HEK293 (cell line): ENCODE measurements at regions not wholly inside any gene's neighbourhood (a gene's known extent, or its start where the extent isn't known, plus 50 kb on each side); places are given as distances from the start of the nearest gene placed in this dataset.

Experiments used
- CTCF ChIP-seq: fragments of 450-650 bp; formaldehyde crosslinking; IDR thresholded peaks from 2 replicates; pipeline ENCODE4 v1.5.1; 2016; ENCODE audit warnings: missing biosample characterization, missing genetic modification characterization
- ZBTB21 ChIP-seq: fragments of 450-650 bp; formaldehyde crosslinking; IDR thresholded peaks from 2 replicates; pipeline ENCODE4 v1.5.1; 2017; ENCODE audit warnings: missing biosample characterization, missing genetic modification characterization
- ZNF580 ChIP-seq: fragments of 450-650 bp; formaldehyde crosslinking; IDR thresholded peaks from 2 replicates; pipeline ENCODE4 v1.5.1; 2016; ENCODE audit warnings: missing biosample characterization, missing genetic modification characterization
- ZNF670 ChIP-seq: fragments of 450-650 bp; formaldehyde crosslinking; IDR thresholded peaks from 2 replicates; pipeline ENCODE4 v1.5.1; 2016; ENCODE audit warnings: missing biosample characterization, missing genetic modification characterization, low read depth
- ZNF692 ChIP-seq: fragments of 450-650 bp; formaldehyde crosslinking; IDR thresholded peaks from 2 replicates; pipeline ENCODE4 v1.5.1; 2016; ENCODE audit warnings: missing biosample characterization, missing genetic modification characterization

GRCh38 chr6:132052096-132052495 is 100.9 kb upstream of the CCN2 start:
- TF ChIP-seq ZNF692, result no peak
- TF ChIP-seq ZBTB21, result no peak
- no peak for TF ChIP-seq CTCF (tag by site-specific recombination)
- TF ChIP-seq ZNF580 (tag by site-specific recombination), result no peak
- no peak for TF ChIP-seq ZNF670 (tag by site-specific recombination)
